ENCODE measurements at regions not wholly inside any gene's neighbourhood (a gene's known extent, or its start where the extent isn't known, plus 50 kb on each side); places are given as distances from the start of the nearest gene placed in this dataset.
"Not testable (repeated sequence)": the region's sequence is repeated elsewhere in the genome, so short reads cannot be mapped to it uniquely, and the experiment has no call there.

DNA sequence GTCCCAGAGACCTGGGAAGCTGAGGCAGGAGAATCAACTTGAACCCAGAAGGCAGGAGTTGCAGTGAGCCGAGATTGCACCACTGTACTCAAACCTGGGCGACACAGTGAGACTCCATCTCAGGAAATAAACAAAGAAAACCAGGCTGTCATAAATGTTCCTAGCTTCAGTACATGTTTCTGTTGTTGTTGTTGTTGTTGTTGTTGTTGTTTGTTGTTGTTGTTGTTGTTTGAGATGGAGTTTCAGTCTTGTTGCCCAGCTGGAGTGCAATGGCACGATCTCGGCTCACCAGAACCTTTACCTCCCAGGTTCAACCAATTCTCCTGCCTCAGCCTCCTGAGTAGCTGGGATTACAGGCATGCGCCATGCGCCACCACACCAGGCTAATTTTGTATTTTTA, 452.5 kb downstream of the HS3ST3B1 start:
- DNase-seq = no peak

DNA sequence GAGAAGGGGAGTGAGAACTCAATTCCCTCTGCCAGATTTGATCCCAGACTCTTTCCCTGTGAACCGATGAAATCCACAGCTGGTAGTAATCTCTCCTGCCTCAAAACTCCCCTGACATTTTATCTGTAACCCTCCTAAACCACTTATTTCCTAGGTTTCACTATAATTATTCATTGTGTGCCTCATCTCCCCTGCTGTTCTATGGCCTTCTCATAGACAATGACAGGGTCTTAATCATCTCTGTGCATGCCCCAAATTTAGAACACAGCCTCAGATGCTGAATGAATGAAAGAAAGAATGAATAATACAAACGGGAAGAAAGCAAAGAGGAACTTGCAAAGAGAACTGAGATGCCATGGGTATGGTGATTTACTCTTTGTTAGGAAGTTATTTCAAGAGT, 451.1 kb downstream of the HS3ST3B1 start:
- no peak for DNase-seq

- no peak for DNase-seq
Observed at GRCh38 chr17:14750866-14751265, 450.0 kb downstream of the HS3ST3B1 start.

DNA sequence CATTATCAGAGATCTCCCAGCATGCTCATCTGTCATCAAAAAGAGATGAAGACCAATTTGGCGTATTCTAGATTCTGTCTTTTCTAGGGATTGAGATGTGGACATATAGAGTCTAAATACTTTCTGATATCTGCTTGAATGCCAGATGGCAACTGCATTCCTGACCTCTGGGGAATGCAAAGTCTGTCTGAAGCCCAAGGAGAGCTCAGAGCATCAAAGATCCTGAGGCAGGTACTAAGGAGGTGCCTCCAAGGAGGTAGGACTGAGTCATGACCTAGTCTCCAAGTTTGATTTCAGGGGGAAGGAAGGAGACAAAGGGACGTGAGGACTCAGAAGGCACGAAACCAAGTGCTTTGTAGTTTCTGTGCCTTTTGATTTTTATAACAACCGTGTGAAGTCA, 448.4 kb downstream of the HS3ST3B1 start:
- DNase-seq = no peak

DNA sequence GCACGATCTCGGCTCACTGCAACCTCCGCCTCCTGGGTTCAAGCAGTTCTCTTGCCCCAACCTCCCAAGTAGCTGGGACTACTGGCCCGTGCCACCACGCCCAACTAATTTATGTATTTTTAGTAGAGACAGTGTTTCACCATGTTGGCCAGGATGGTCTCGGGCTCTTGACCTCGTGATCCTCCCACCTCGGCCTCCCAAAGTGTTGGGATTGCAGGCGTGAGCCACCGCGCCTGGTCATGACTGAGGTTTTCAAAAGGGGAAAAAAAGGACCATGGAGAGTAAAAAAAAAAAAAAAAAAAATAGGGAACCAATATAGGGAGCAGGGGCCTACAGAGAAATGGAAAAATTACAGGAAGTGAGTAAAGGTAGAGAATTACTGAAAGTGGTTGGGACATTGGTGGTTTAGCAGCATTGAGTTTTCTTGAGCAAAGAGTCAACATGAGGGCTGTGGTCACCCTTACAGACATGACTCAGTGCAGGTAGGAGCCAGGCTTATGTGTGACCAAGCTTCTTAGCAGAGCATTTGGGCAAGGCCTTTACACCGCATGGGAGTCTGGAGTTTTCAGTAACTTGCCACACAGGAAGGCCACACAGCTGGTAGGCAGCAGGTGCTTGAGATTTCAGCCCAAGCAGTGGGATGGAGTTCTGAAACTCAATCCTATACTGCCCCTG, 447.3 kb downstream of the HS3ST3B1 start:
- DNase-seq = no peak

DNA sequence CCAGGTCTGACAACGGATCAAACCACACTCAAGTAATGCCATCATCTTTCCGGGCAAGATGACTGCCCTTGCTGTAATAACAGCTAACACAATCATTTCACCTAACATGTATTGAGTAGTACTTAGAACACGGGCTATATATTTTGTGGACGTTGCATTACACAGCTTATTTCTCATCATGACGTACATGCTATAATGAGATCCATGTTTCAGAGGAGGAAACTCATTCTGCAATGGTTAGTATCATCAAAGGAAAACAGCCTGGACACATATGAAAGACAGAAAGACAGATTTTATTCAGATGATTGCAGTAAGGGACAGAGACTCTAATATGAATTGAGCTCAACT, 446.7 kb downstream of the HS3ST3B1 start:
- no peak for DNase-seq

DNA sequence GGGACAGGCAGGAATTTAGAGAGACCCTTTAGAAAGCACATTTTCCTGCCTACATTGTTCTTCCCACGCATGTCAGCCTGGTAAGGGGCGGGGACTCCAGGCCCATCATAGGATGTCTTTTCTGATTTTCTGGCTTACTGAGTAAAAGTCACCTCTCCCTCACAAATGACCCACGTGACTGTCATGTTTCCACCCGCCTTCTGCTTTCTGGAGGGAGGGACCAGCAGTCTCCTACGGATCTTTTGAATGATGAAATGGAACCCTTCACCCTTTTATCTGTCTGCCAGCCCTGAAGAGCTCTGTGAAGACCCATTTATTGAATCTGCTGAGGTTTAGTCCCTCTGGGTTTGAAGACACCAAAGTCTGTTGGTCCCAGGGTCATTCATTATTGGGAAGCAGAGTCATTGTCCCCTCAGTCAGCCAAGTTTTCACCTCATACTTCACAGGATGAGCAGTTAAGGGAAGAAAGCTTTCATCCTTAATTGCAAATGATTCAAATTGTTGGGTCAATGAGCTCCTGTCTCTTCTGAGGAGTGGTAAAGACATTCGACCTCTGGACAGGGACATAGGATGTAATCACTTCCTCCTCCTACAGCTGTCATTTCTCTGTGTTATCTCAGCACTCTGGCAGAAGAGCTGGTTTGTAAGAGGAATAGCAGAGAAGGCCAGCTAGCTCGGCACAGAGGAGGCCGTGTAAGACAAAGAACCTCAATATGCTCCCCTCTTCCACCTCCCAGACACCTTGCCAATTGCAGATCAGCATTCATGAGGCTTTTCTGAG, 446.1 kb downstream of the HS3ST3B1 start:
- no peak for DNase-seq

DNA sequence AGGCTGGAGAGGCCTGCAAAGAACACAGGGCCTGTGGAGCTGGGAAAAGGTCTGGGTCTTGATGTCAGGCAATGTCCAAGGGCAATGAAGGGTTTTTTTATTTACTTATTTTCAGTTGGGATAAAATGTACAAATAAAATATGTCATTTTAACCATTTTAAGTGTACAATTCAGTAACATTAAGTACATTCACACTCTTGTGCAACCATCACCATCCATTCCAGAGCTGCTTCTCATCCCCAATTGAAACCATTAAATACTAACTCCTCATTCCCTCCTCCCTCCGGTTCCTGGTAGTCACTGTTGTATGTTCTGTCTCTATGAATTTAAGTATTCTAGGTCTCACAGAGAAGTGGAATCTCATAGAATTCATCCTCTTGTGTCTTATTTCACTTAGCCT, 444.7 kb downstream of the HS3ST3B1 start:
- DNase-seq = no peak

DNA sequence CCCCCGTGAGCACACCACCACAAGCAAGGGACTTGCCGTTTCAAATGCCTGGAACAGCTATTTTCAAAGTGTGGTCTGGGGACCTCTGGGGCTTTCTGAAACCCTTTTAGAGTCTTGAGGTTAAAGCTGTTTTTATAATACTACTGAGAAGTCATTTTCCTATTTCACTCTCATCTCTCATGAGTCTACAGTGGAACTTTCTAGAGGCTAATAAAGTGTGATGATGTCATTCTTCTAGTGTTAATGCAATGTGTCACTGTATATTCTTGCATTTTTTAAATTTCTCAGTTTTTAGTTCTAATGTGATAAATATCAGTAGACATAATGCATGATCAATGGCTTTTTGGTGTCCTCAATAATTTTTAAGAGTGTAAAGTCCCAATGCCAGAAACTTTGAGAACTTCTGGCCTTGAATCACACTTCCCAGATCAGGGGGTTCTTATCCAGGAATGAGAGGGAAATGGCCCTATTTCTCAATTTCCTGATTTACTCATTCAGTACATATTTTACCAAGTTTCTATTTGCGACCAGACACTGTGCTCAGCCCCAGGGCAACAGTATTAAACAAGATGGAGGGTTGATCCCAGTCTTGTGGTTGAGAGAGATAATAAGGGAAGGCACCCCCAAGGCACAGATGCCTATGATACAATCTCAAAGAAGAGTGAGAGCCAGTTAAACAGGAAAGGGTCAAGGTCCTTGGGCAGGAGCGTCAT, 444.0 kb downstream of the HS3ST3B1 start:
- no peak for DNase-seq

DNA sequence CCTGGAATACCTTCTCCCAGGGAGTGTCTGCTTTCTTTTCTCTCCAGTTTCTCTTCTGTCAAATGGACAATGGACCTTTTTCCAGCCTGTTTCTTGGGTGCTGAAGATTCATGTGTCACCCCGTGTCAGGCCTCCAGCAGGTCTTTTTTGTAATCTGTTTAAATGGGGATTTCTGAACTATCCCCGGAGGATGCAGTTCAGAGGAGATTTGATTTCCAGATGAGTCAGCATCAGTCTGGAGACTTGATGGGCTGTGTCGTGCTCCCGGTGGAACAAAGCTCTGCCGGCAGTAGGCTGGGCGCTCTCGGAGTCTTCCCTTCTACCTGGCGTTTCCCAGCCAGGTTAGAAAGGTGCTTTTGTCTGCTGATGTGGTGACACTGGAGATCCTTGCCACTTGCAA, 440.6 kb downstream of the HS3ST3B1 start:
- DNase-seq = no peak

DNA sequence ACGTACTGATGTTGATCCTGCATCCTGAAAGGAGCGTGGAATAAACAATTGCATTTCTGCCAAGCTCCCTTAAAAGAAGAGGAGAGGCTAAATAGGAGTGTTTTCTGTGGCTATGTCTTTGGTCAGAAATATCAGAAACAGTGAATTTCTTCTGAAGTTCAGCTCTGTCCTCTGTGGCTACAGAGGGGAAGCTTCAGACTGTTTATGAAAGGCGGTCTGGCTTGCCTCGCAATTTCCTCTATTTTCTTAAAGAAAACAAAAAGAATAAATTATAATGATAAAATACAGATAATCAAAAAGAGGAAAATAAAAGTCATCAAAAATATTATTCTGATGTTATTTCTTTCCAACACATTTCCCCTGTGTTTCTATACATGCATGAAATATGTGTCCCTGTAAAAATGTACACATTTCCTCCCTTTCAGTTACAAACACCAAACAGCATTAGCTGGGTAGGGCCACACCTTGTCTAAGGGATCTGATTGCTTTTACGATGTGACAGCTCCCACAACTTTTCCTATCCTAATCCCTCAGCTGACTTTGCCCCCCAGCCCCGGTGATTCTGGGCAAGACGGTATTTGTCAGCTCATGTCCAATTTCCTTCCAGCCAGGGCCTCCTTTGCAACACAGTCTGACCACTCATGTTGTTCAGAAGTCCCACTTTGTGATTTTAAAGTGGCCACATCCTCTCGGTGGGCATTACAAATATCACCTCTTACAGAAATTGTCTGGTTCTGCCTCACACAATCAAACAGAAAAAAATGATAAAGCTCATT, 439.0 kb downstream of the HS3ST3B1 start:
- DNase-seq = no peak

DNA sequence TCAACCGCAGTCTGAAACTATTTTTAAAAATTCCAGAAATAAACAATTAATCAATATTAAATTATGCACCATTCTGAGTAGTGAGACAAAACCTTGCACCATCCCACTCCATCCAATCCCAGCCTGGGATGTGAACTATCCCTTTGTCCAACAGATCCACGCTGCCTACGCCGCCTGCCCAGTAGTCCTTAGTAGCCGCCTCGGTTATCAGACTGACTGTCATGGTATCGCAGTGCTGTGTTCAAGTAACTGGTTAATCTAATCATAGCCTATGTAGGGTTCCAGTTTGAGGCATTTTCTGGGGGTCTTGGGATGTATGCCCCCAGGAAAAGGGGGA, 437.7 kb downstream of the HS3ST3B1 start:
- DNase-seq = no peak

DNA sequence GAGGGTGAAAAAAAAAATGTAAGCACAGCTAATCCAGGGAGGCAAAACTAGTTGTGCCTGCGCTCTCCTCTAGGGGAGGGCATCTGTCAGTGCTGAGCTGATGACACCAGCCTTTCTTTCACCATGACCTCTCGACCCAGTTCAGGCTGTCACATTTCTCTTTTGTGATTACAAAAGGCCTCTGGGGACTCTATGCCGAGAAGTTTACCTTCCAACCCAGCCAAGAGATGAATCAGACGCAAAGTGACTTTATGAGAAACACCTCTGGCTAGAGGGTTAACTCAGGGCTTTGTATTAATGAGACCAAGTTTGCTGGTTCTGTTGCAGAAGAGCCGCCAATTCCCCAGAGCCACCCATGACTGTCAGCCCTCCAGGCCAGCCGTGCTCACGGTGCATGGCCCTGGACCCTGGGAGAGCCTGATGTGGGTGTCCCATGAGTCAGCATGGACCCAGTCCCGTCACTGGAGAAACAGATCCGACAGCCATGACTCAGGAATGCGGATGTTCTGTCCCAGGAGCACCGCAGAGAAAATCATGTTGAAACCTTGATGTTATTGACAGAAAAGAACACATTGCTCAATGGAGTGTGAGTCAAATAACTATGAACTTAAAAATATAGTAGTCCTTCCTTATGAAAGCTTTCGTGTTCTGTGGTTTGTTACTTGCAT, 437.2 kb downstream of the HS3ST3B1 start:
- no peak for DNase-seq

- no peak for DNase-seq
Observed at GRCh38 chr17:14736631-14737030, 435.8 kb downstream of the HS3ST3B1 start.

- no peak for DNase-seq
Observed at GRCh38 chr17:14733376-14733775, 432.5 kb downstream of the HS3ST3B1 start.

DNA sequence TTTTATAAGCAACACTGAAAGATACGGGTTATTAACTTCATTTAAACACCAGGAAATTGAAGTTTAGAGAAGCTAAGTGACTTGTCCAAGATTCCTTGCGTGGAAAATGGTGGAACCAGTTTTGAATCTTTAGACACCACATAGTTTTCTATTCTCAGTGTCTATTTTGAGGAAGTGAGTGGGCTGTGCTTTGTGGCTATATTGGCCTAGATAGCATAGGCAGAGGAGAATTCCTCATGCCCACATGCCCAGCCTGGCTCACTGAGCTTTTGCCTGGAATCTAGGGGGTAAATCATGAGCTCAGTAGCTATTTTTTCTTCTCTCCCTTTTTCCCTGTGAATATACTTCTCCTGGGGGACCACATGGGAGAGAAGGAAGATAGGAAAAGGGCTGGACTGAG, 431.3 kb downstream of the HS3ST3B1 start:
- DNase-seq = no peak

GRCh38 chr17:14731591-14731990, 430.7 kb downstream of the HS3ST3B1 start:
- no peak for DNase-seq

DNA sequence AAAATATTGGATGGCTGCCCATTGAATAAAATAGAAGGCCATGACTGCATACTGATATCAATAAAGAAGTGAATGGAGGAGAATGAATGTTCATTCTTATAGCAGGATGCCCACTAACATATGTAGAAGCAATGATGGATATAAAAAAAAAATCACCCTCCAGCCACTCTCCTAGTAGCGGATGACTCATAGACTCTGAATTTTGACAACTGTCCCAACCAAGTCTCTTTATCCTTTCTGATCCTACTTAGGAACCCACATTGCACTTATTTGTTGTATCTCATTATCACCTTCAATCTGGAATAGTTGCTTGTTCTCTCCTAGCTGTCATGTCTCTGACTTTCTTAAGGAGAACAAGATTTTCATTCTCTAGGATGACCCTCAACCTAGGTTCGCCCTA, 429.9 kb downstream of the HS3ST3B1 start:
- DNase-seq = no peak

GRCh38 chr17:14725729-14726128, 424.8 kb downstream of the HS3ST3B1 start:
- DNase-seq = no peak

GRCh38 chr17:14724770-14725169, 423.9 kb downstream of the HS3ST3B1 start:
- DNase-seq = no peak

GRCh38 chr17:14723349-14723748, 422.5 kb downstream of the HS3ST3B1 start:
- not testable (repeated sequence) for DNase-seq

DNA sequence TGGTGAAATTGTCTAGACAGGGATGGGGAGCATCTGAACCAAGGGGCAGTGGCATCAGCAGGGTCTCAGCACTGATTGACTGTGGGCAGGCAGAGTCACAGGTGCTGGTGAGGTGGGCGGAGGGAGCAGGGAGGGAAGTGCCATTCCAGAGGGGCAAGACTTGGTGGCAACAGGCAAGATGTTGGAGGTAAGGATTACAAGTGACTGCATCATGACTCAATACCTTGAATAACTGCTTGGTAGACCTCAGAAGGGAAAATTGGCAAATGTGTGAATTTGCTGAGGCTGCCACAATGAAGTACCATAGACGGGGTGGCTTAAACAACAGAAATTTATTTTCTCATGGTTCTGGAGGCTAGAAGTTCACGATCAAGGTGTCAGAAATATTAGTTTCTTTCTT, 419.1 kb downstream of the HS3ST3B1 start:
- DNase-seq = no peak

GRCh38 chr17:14717859-14718258, 417.0 kb downstream of the HS3ST3B1 start:
- no peak for DNase-seq

Measured in kidney glomerular epithelial cell (primary cell).